ENCODE measurements at regions not wholly inside any gene's neighbourhood (a gene's known extent, or its start where the extent isn't known, plus 50 kb on each side); places are given as distances from the start of the nearest gene placed in this dataset.

DNA sequence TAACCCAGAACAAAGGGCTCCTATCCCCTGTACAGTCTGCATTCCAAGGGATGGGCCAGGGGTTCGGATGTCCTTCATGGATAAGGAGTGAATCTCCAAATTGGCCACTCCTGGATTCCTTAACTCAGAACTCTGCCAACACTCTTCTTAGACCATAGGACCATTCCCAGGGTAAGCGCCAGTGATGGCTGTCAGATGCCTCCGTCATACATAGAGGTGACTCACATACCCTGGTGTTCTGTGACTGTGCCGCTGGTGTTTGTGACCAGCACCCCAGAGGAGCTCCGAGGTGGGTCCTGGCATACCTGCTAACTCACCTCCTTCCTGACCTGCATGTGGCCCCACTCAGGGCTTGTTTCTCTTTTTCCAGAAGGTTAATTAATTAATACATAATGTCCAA is 134.7 kb downstream of the KLF13 start:
- H3K4me3 ChIP-seq (replicated peaks; ENCODE audit: low read depth, low read length) = no peak overlapping the region
- DNase-seq (ENCODE audit: extremely low read depth, low read depth) = no peak
- TF ChIP-seq, protein P1, sequence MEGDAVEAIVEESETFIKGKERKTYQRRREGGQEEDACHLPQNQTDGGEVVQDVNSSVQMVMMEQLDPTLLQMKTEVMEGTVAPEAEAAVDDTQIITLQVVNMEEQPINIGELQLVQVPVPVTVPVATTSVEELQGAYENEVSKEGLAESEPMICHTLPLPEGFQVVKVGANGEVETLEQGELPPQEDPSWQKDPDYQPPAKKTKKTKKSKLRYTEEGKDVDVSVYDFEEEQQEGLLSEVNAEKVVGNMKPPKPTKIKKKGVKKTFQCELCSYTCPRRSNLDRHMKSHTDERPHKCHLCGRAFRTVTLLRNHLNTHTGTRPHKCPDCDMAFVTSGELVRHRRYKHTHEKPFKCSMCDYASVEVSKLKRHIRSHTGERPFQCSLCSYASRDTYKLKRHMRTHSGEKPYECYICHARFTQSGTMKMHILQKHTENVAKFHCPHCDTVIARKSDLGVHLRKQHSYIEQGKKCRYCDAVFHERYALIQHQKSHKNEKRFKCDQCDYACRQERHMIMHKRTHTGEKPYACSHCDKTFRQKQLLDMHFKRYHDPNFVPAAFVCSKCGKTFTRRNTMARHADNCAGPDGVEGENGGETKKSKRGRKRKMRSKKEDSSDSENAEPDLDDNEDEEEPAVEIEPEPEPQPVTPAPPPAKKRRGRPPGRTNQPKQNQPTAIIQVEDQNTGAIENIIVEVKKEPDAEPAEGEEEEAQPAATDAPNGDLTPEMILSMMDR (IDR thresholded peaks at IDR 0.05; ENCODE audit: low read depth, low read length, missing control alignments) = no peak

DNA sequence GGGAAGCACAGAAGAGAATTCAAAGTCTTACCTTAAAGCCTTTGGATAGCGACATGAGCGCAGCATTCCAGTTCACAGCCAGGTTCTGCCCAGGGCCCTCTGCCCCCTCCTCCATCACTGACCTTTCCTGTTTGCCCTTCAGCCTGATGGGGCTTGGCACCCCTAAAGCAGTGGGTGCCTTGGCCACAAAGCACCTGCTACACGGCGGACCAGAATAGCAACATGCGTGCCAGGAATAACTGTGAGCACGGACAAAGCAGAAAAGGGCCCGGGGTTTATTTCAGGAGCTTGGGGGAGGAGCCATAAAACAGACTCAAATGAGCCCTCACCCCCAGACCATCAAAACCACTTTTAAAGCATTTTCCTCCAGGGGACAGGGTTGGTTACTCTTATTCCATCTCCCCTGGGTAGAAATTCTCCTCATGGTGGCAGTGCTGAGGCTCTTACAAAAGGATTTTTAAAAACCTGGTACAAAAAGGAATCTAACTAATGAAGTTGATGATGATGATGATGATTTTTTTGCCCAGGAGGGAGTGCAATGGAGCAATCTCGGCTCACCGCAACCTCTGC is 135.4 kb downstream of the KLF13 start:
- TF ChIP-seq, protein P1 (IDR thresholded peaks at IDR 0.05; ENCODE audit: low read depth, low read length, missing control alignments) = no peak
- H3K4me3 ChIP-seq (replicated peaks; ENCODE audit: low read depth, low read length) = no peak overlapping the region
- no peak for DNase-seq (ENCODE audit: extremely low read depth, low read depth)

DNA sequence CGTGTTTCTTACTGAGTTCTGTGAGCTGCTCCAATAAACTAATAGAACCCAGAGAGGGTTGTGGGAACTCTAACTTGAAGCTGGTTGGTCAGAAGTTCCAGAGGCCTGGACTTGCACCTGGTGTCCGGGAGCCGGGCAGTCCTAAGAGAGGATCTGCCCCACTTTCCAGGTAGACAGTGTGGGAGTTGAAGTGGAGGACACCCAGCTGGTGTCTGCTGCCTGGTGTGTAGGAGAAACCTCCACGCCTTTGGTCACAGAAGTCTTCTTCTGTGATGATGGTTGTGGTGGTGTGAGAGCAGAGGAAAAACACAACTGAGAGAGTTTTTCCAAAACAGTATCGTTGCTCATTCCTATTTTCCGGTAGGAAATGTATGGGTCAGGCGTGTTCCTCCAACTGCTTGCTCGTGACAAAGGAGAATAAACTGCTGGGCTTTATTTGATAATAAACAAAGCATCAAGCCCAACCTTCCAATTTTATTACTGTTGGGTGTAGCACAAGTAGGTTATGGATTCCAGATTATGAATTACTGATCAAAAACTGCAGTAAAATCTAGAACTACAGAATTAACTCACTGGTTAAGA is 137.0 kb downstream of the KLF13 start:
- no peak overlapping the region for H3K4me3 ChIP-seq (replicated peaks; ENCODE audit: low read depth, low read length)
- TF ChIP-seq, protein P1 (IDR thresholded peaks at IDR 0.05; ENCODE audit: low read depth, low read length, missing control alignments) = no peak
- DNase-seq (ENCODE audit: extremely low read depth, low read depth) = no peak

DNA sequence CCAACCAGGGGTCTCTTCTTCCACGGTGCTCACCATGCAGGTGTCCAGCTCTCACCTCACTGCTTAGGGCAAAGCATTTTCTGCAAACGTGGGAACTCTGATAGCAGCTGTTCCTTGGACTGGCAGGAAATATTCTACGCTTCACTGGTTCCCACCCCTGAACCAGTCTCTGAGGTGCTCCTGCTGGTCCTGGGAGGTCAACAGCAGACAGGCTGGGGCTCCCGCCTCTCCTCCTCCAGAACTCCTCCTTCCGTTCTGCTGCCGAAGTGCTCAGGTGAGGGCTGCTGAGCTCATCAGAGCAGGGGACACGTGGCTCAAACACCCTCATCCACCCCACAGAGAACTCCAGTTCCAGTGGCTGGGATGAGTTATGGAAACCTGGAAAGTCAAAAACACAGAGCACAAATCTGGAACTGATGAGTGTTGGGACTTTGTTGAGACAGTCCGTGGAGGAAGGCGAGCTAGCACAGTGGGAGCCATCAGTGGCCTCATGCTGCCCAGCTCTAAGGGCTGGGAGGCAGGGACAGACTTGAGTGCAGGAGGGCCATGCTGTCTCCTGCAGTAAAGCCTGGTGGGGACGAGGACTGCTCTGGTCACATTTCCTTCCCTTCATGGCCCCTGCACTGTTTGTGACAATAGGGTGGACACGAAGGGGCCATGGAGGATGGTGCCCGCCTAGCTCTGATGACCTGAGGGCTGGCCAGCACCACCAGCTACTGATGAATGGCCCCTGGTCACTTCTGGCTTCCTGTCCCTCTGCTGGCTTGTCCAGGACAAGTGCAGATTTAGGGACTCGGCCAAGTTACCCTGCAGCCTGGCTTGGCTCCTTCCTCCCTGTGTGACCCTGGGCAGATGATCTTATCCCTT is 137.8 kb downstream of the KLF13 start:
- no peak for DNase-seq (ENCODE audit: extremely low read depth, low read depth)
- TF ChIP-seq, protein P1 (IDR thresholded peaks at IDR 0.05; ENCODE audit: low read depth, low read length, missing control alignments) = no peak
- no peak overlapping the region for H3K4me3 ChIP-seq (replicated peaks; ENCODE audit: low read depth, low read length)

DNA sequence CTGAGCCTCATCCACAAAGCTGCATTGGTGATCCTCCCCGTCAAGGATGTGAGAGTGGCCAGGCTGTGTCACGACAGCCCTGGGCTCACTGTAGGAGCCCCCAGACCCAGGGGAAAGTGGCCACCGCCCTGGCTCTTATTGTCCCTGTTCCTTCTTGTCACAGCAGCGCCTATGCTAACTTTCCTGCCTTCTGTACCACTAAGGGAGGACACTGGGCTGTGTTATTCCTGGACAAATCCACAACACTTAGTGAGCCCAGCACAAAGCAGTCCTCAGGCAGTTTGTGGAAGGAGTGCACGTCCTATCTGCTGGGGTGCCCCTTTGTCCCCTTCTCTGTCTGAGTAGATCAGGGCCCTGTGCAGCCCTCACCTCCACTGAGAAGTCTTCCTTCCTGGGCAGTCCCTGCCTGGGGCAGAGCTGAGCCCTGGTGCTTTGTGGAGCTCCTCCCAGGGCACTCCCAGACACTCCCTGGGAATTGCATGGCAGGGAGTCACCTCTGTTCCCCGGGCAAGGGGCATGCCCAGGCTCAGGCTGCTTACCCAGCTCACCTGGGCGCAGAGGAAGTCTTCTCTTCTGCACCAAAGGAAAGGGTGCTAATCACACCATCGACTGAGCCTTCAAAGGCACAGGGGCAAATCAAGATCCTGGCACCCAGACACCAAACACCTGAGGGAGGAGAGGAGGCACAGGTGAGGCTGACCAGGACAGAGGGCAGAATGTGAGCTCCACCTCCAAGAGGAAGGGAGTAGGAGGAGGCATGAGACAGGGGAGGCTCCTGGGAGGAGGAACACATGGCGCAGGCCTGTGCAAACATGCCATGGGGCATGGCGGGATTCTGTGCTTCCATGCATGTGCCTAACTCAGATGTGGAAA is 138.7 kb downstream of the KLF13 start:
- H3K4me3 ChIP-seq (replicated peaks; ENCODE audit: low read depth, low read length) = no peak overlapping the region
- DNase-seq (ENCODE audit: extremely low read depth, low read depth) = no peak
- TF ChIP-seq, protein P1 (IDR thresholded peaks at IDR 0.05; ENCODE audit: low read depth, low read length, missing control alignments) = no peak

DNA sequence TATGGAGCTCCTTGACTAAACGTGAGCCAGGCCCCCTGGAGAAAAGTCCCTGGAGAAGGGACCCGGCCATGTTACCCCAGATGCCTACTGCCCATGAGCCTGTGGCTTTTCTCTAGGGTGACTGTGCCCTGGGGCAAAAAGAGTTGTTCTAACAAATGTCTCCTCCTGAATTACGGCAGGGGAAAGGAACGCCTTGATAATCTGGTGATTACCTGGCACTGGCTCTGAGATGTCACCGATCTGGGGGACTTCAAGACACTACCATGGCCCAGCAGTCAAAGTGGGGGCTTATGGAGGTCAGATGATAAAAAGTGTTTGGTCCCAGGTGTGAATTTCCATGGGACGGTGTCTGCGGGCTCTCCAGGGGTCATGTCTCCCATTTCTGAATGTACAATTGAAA is 140.7 kb downstream of the KLF13 start:
- no peak overlapping the region for H3K4me3 ChIP-seq (replicated peaks; ENCODE audit: low read depth, low read length)
- TF ChIP-seq, protein P1 (IDR thresholded peaks at IDR 0.05; ENCODE audit: low read depth, low read length, missing control alignments) = no peak
- DNase-seq (ENCODE audit: extremely low read depth, low read depth) = no peak
